Right lobe of liver (tissue), 4 donors: ENCODE measurements at regions not wholly inside any gene's neighbourhood (a gene's known extent, or its start where the extent isn't known, plus 50 kb on each side); places are given as distances from the start of the nearest gene placed in this dataset.

Source experiments
- CTCF ChIP-seq, 4 donors: fragments of 200-600 bp in 3 of 4; fragments of 450-650 bp in 1 of 4; IDR thresholded peaks; one replicate each; pipeline versions ENCODE4 v1.5.1 to v1.8.0; 2016 to 2022; ENCODE audit warnings: antibody characterized with exemption in 4 of 4, mild to moderate bottlenecking in 2 of 4
- POLR2A ChIP-seq: fragments of 450-650 bp; IDR thresholded peaks from one replicate; pipeline ENCODE4 v1.6.1; 2017; ENCODE audit warnings: antibody characterized with exemption, mild to moderate bottlenecking
- donor health status: DM: no; HTN: no; CAD: no.
- donor health status: DM: no; HTN: no; CAD: no.
- donor health status: DM: no; HTN: yes; CAD: no.

- TF ChIP-seq CTCF (IDR thresholded peaks at IDR 0.05) (no peak), POLR2A (no peak)
Measured at GRCh38 chr15:39025321-39025720, 460.7 kb upstream of the RASGRP1 start.
